ENCODE measurements at regions not wholly inside any gene's neighbourhood (a gene's known extent, or its start where the extent isn't known, plus 50 kb on each side); places are given as distances from the start of the nearest gene placed in this dataset.

DNA sequence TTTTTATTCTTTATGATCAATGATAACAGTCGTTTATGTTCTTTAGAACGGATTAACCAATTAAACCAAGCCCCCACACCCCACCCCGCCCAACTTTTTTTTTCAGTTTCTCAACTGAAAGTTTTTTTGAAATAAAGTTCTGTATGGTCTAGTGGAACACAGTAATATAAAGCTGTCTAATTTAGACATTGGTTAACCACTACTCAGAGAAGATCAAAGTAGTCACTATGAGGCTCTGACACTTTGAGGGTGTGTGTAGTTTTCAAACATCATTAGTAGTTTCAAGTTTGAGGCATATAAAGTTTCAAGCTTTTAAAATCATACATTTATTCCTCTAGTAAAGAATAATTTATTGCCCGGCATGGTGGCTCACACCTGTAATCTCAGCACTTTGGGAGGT is 413.2 kb downstream of the EFNB2 start:
- TF ChIP-seq CTCF (IDR thresholded peaks at IDR 0.05; ENCODE audit: low read depth, low read length, poor library complexity, severe bottlenecking), result no peak
- TF ChIP-seq EZH2phosphoT487 (IDR thresholded peaks at IDR 0.05; ENCODE audit: borderline replicate concordance, low read length), result no peak
- Histone ChIP-seq H3K36me3 (ENCODE audit: control insufficient read depth, low read length) (no peaks in the 10 kb centered on the region), H3K9me2 (replicated peaks; ENCODE audit: control insufficient read depth, low read length) (no peaks in the 10 kb centered on the region), H3K4me2 (ENCODE audit: low read length) (no peak overlapping the region), H3F3A (ENCODE audit: control insufficient read depth, insufficient read depth) (no peaks in the 10 kb centered on the region), H3K79me2 (ENCODE audit: control insufficient read depth, low read length) (no peaks in the 10 kb centered on the region), H4K20me1 (ENCODE audit: control insufficient read depth, insufficient read depth, low read depth, low read length) (no peaks in the 10 kb centered on the region), H3K9me3 (ENCODE audit: control insufficient read depth, insufficient read depth, low read length) (no peaks in the 10 kb centered on the region), H3K27ac (ENCODE audit: low read depth, low read length) (no peak overlapping the region), H3K27me3 (ENCODE audit: control insufficient read depth, low read length) (no peaks in the 10 kb centered on the region), H3K4me3 (ENCODE audit: low read length) (no peak overlapping the region), H3K4me1 (ENCODE audit: control insufficient read depth, low read length) (no peaks in the 10 kb centered on the region)

GRCh38 chr13:106121173-106121754 is 414.2 kb downstream of the EFNB2 start:
- no peaks in the 10 kb centered on the region for H3K9me2 ChIP-seq (replicated peaks; ENCODE audit: control insufficient read depth, low read length)
- no peak for TF ChIP-seq CTCF (IDR thresholded peaks at IDR 0.05; ENCODE audit: low read depth, low read length, poor library complexity, severe bottlenecking)
- TF ChIP-seq EZH2phosphoT487 (IDR thresholded peaks at IDR 0.05; ENCODE audit: borderline replicate concordance, low read length), result no peak
- H3K4me3 ChIP-seq (ENCODE audit: low read length), result no peak overlapping the region
- H3F3A ChIP-seq (ENCODE audit: control insufficient read depth, insufficient read depth), result no peaks in the 10 kb centered on the region
- H3K4me1 ChIP-seq (ENCODE audit: control insufficient read depth, low read length), result no peaks in the 10 kb centered on the region
- no peaks in the 10 kb centered on the region for H3K36me3 ChIP-seq (ENCODE audit: control insufficient read depth, low read length)
- H3K9me3 ChIP-seq (ENCODE audit: control insufficient read depth, insufficient read depth, low read length), result no peaks in the 10 kb centered on the region
- no peaks in the 10 kb centered on the region for H4K20me1 ChIP-seq (ENCODE audit: control insufficient read depth, insufficient read depth, low read depth, low read length)
- H3K4me2 ChIP-seq (ENCODE audit: low read length), result no peak overlapping the region
- H3K27me3 ChIP-seq (ENCODE audit: control insufficient read depth, low read length), result no peaks in the 10 kb centered on the region
- no peak overlapping the region for H3K27ac ChIP-seq (ENCODE audit: low read depth, low read length)
- H3K79me2 ChIP-seq (ENCODE audit: control insufficient read depth, low read length), result no peaks in the 10 kb centered on the region

DNA sequence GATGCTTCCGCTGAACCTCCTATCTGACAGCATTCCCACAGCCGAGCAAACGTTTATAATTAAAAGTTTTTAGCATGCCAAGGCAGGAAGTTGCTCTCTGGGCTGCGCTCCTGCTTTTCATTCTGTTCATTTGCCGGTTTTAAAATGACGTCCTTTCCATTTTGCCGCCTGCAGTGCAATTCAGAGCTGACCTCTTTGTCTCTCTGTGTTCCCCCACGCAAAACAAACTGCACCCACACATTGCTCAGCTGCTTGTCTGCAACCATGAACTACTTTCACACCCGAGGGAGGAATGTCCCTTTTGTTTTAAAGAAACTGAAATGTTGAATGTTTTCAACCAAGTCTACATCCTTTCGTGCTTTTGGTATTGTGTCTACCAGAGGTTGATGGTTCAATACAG is 416.5 kb downstream of the EFNB2 start:
- Histone ChIP-seq H3K27ac (ENCODE audit: low read depth, low read length) (no peak overlapping the region), H3K4me1 (ENCODE audit: control insufficient read depth, low read length) (no peaks in the 10 kb centered on the region), H3K9me2 (replicated peaks; ENCODE audit: control insufficient read depth, low read length) (no peaks in the 10 kb centered on the region), H3K27me3 (ENCODE audit: control insufficient read depth, low read length) (no peaks in the 10 kb centered on the region), H3F3A (ENCODE audit: control insufficient read depth, insufficient read depth) (no peaks in the 10 kb centered on the region), H4K20me1 (ENCODE audit: control insufficient read depth, insufficient read depth, low read depth, low read length) (no peaks in the 10 kb centered on the region), H3K9me3 (ENCODE audit: control insufficient read depth, insufficient read depth, low read length) (no peaks in the 10 kb centered on the region), H3K4me3 (ENCODE audit: low read length) (no peak overlapping the region), H3K4me2 (ENCODE audit: low read length) (no peak overlapping the region), H3K79me2 (ENCODE audit: control insufficient read depth, low read length) (no peaks in the 10 kb centered on the region), H3K36me3 (ENCODE audit: control insufficient read depth, low read length) (no peaks in the 10 kb centered on the region)
- TF ChIP-seq EZH2phosphoT487 (IDR thresholded peaks at IDR 0.05; ENCODE audit: borderline replicate concordance, low read length) (no peak), CTCF (IDR thresholded peaks at IDR 0.05; ENCODE audit: low read depth, low read length, poor library complexity, severe bottlenecking) (no peak)
